ENCODE measurements at regions not wholly inside any gene's neighbourhood (a gene's known extent, or its start where the extent isn't known, plus 50 kb on each side); places are given as distances from the start of the nearest gene placed in this dataset.

- no peak for TF ChIP-seq POLR2A (IDR thresholded peaks at IDR 0.05)
- no peak for TF ChIP-seq CTCF (IDR thresholded peaks at IDR 0.05)
These were observed 408.1 kb downstream of the DCAF12L2 start for GRCh38 chrX:125757794-125758564.
